GM15510 (cell line): ENCODE measurements at regions not wholly inside any gene's neighbourhood (a gene's known extent, or its start where the extent isn't known, plus 50 kb on each side); places are given as distances from the start of the nearest gene placed in this dataset.

ENCODE experiments used
- POLR2A ChIP-seq: IDR thresholded peaks from 3 replicates; pipeline ENCODE4 v1.6.1; 2011; ENCODE audit warnings: borderline replicate concordance; ENCODE audit not compliant: insufficient read length; ENCODE audit errors: extremely low read depth

GRCh38 chr9:129478461-129478860 is 142.4 kb downstream of the C9orf50 start:
- TF ChIP-seq POLR2A: no peak

- no peak for TF ChIP-seq POLR2A
These were observed 143.9 kb downstream of the C9orf50 start for GRCh38 chr9:129476821-129477611.

GRCh38 chr9:129474740-129475404 is 146.0 kb downstream of the C9orf50 start:
- TF ChIP-seq POLR2A: no peak

GRCh38 chr9:129473523-129474244 is 147.2 kb downstream of the C9orf50 start:
- no peak for TF ChIP-seq POLR2A

- no peak for TF ChIP-seq POLR2A
These were observed 148.2 kb downstream of the C9orf50 start for GRCh38 chr9:129472651-129473102.

GRCh38 chr9:129471201-129472019 is 149.5 kb downstream of the C9orf50 start:
- TF ChIP-seq POLR2A: no peak

GRCh38 chr9:129469988-129470316 is 150.9 kb downstream of the C9orf50 start:
- TF ChIP-seq POLR2A: no peak

GRCh38 chr9:129469188-129469987 is 151.5 kb downstream of the C9orf50 start:
- no peak for TF ChIP-seq POLR2A

GRCh38 chr9:129467739-129468666 is 152.9 kb downstream of the C9orf50 start:
- TF ChIP-seq POLR2A: no peak

GRCh38 chr9:129467004-129467588 is 153.8 kb downstream of the C9orf50 start:
- no peak for TF ChIP-seq POLR2A

- no peak for TF ChIP-seq POLR2A
These were observed 154.9 kb downstream of the C9orf50 start for GRCh38 chr9:129465834-129466535.
